ENCODE measurements at regions not wholly inside any gene's neighbourhood (a gene's known extent, or its start where the extent isn't known, plus 50 kb on each side); places are given as distances from the start of the nearest gene placed in this dataset.

GRCh38 chr2:59947917-59948541 lies 605.4 kb downstream of the BCL11A start:
- Histone ChIP-seq H3K4me2 (ENCODE audit: low read length) (no peak overlapping the region), H3K9me2 (ENCODE audit: insufficient read depth, low read length) (no peaks in the 10 kb centered on the region), H3K9ac (ENCODE audit: low read length) (no peak overlapping the region), H3K27me3 (ENCODE audit: insufficient read depth, low read depth, low read length) (no peaks in the 10 kb centered on the region), H3K79me2 (replicated peaks; ENCODE audit: insufficient read depth, low read length) (no peaks in the 10 kb centered on the region), H4K20me1 (ENCODE audit: insufficient read depth) (no peaks in the 10 kb centered on the region), H3K27ac (ENCODE audit: low read length) (no peak overlapping the region), H2AFZ (ENCODE audit: low read depth, low read length) (no peak overlapping the region), H3K9me3 (ENCODE audit: low read length) (no peaks in the 10 kb centered on the region), H3K4me3 (ENCODE audit: low read length) (no peak overlapping the region), H3K36me3 (ENCODE audit: insufficient read depth, low read length) (no peaks in the 10 kb centered on the region), H3F3A (ENCODE audit: insufficient read depth, low read length, poor library complexity, severe bottlenecking) (no peaks in the 10 kb centered on the region)
- TF ChIP-seq TAF1 (IDR thresholded peaks at IDR 0.05; ENCODE audit: low read depth) (no peak), REST (IDR thresholded peaks at IDR 0.05; ENCODE audit: borderline replicate concordance) (no peak), MXI1 (conservative IDR thresholded peaks at IDR 0.05; ENCODE audit: poor library complexity, severe bottlenecking) (no peak), CTCF (IDR thresholded peaks at IDR 0.05; ENCODE audit: poor library complexity, severe bottlenecking) (no peak), POLR2AphosphoS5 (IDR thresholded peaks at IDR 0.05) (no peak), EP300 (conservative IDR thresholded peaks at IDR 0.05; ENCODE audit: poor library complexity, severe bottlenecking) (no peak), SMC3 (conservative IDR thresholded peaks at IDR 0.05; ENCODE audit: poor library complexity) (no peak), EZH2 (IDR thresholded peaks at IDR 0.05; ENCODE audit: borderline replicate concordance, insufficient read depth, low read length, poor library complexity, severe bottlenecking) (no peak)

- Histone ChIP-seq H3F3A (ENCODE audit: insufficient read depth, low read length, poor library complexity, severe bottlenecking) (no peaks in the 10 kb centered on the region), H3K9me3 (ENCODE audit: low read length) (no peaks in the 10 kb centered on the region), H3K79me2 (replicated peaks; ENCODE audit: insufficient read depth, low read length) (no peaks in the 10 kb centered on the region), H3K9me2 (ENCODE audit: insufficient read depth, low read length) (no peaks in the 10 kb centered on the region), H3K4me3 (ENCODE audit: low read length) (no peak overlapping the region), H2AFZ (ENCODE audit: low read depth, low read length) (no peak overlapping the region), H3K4me2 (ENCODE audit: low read length) (no peak overlapping the region), H3K27ac (ENCODE audit: low read length) (no peak overlapping the region), H3K27me3 (ENCODE audit: insufficient read depth, low read depth, low read length) (no peaks in the 10 kb centered on the region), H3K9ac (ENCODE audit: low read length) (no peak overlapping the region), H3K36me3 (ENCODE audit: insufficient read depth, low read length) (no peaks in the 10 kb centered on the region), H4K20me1 (ENCODE audit: insufficient read depth) (no peaks in the 10 kb centered on the region)
- TF ChIP-seq EZH2 (IDR thresholded peaks at IDR 0.05; ENCODE audit: borderline replicate concordance, insufficient read depth, low read length, poor library complexity, severe bottlenecking) (no peak), MXI1 (conservative IDR thresholded peaks at IDR 0.05; ENCODE audit: poor library complexity, severe bottlenecking) (no peak), CTCF (IDR thresholded peaks at IDR 0.05; ENCODE audit: poor library complexity, severe bottlenecking) (no peak), SMC3 (conservative IDR thresholded peaks at IDR 0.05; ENCODE audit: poor library complexity) (no peak)
Observed at GRCh38 chr2:59947209-59947608, 606.2 kb downstream of the BCL11A start.
